Endodermal cell (in vitro differentiated cells): ENCODE measurements at regions not wholly inside any gene's neighbourhood (a gene's known extent, or its start where the extent isn't known, plus 50 kb on each side); places are given as distances from the start of the nearest gene placed in this dataset.
A peak's percentile ranks its signal among the peaks of the same experiment; 100 is the strongest.

Experiments used
- DNase-seq: peaks from one replicate; pipeline ENCODE4 v3.0.0-alpha.2; 2017
- H3K27ac ChIP-seq: 2 replicates; pipeline ENCODE4 v1.5.1; 2013; ENCODE audit warnings: mild to moderate bottlenecking, low read depth, low read length, moderate library complexity
- H3K27me3 ChIP-seq: 2 replicates; pipeline ENCODE4 v1.6.1; 2013; ENCODE audit warnings: mild to moderate bottlenecking, low read length, moderate library complexity; ENCODE audit not compliant: insufficient read depth, control insufficient read depth, poor library complexity, severe bottlenecking
- H3K36me3 ChIP-seq: 2 replicates; pipeline ENCODE4 v1.7.0; 2013; ENCODE audit warnings: mild to moderate bottlenecking, low read length, moderate library complexity; ENCODE audit not compliant: control insufficient read depth, insufficient read depth
- H3K4me1 ChIP-seq: one replicate; pipeline ENCODE4 v1.7.0; 2013; ENCODE audit warnings: low read length; ENCODE audit not compliant: control insufficient read depth, insufficient read depth
- H3K4me3 ChIP-seq: 2 replicates; pipeline ENCODE4 v1.5.1; 2013; ENCODE audit warnings: mild to moderate bottlenecking, low read length, moderate library complexity
- H3K9ac ChIP-seq: 2 replicates; pipeline ENCODE4 v1.6.1; 2013; ENCODE audit warnings: mild to moderate bottlenecking, low read length, moderate library complexity; ENCODE audit not compliant: poor library complexity, severe bottlenecking; ENCODE audit errors: extremely low read depth
- H3K9me3 ChIP-seq: 2 replicates; pipeline ENCODE4 v1.6.1; 2013; ENCODE audit warnings: mild to moderate bottlenecking, low read length, moderate library complexity; ENCODE audit not compliant: control insufficient read depth
- H3K27ac Mint-ChIP-seq: 2 replicates; pipeline ENCODE4 v1.8.0; 2020; ENCODE audit warnings: mixed read lengths
- H3K27me3 Mint-ChIP-seq: 2 replicates; pipeline ENCODE4 v1.8.0; 2021; ENCODE audit warnings: mild to moderate bottlenecking, mixed read lengths; ENCODE audit not compliant: insufficient read depth
- H3K36me3 Mint-ChIP-seq: 2 replicates; pipeline ENCODE4 v1.8.0; 2020; ENCODE audit warnings: low read depth, mixed read lengths
- H3K4me1 Mint-ChIP-seq: 2 replicates; pipeline ENCODE4 v1.8.0; 2020; ENCODE audit warnings: mixed read lengths
- H3K4me3 Mint-ChIP-seq: 2 replicates; pipeline ENCODE4 v1.8.0; 2020; ENCODE audit warnings: mild to moderate bottlenecking, moderate library complexity, mixed read lengths
- H3K9me3 Mint-ChIP-seq: 2 replicates; pipeline ENCODE4 v1.8.0; 2020; ENCODE audit warnings: mild to moderate bottlenecking, mixed read lengths
- WGBS, 2 experiments: methylation state at CpG; one replicate each; pipeline versions ENCODE4 v1.1.5 to v1.1.7; 2013; ENCODE audit warnings: missing lambda C conversion rate in 2 of 2, mixed read lengths in 1 of 2; ENCODE audit not compliant: insufficient coverage in 1 of 2, insufficient read length in 1 of 2; 5-methylcytosine and 5-hydroxymethylcytosine counted together
- TF ChIP-seq, protein P1 (sequence below): fragments of 200-600 bp; sonication (generic); conservative IDR thresholded peaks from 2 replicates; pipeline ENCODE4 v1.5.0; 2021; ENCODE audit warnings: antibody characterized with exemption, mild to moderate bottlenecking

DNA sequence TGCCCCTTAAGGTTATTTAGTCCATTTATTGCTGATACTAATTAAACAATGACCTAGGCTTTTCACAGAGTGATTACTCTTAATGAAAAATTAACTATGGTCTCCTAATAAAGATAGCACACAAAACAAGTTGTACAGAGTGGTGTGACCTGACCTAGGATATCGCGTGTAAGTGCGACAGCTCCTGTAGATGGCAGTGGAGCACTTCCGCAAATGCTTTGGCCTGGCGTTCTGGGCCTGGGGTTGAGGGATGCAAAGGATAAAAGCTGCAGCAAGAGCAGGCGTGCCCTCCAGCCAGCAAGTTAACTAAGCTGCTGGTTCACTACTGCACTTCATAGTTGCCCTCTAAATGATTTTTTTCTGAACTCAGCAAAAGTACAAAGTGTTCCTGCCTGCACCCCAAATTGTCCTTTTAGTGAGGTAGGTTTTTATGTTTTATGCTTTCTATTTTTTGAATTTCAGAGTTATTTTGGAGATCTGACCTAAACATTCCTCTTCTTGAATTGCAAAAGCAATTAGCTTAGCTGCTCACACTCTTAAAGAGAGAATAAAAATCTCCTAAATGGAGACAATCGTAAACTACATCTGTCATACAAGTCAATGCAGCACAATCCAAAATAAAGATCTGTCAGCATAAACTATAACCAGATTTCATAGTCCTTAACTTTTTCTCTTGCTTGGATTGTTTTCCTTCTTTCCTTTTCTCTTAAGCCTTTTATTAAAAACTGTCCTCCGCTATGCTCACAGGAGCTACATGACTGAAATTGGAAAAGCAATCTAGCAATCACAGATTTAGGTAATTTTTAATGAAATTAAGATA, 379.6 kb downstream of the LRIG3 start:
- peak; percentile 96 for DNase-seq
- Mint-ChIP-seq H3K4me3 (no peak overlapping the region), H3K4me1 (peaks cover 35% of the 10 kb centered on the region), H3K36me3 (no peaks in the 10 kb centered on the region), H3K27me3 (no peaks in the 10 kb centered on the region), H3K27ac (no peak overlapping the region), H3K9me3 (no peaks in the 10 kb centered on the region)
- 16 to 26% methylated on average over 7 to 8 of the region's 8 CpGs for WGBS, 2 experiments
- Histone ChIP-seq H3K9me3 (no peaks in the 10 kb centered on the region), H3K4me1 (peaks cover 8% of the 10 kb centered on the region), H3K9ac (no peak overlapping the region), H3K4me3 (no peak overlapping the region), H3K36me3 (no peaks in the 10 kb centered on the region), H3K27me3 (no peaks in the 10 kb centered on the region), H3K27ac (no peak overlapping the region)
- TF ChIP-seq, protein P1, sequence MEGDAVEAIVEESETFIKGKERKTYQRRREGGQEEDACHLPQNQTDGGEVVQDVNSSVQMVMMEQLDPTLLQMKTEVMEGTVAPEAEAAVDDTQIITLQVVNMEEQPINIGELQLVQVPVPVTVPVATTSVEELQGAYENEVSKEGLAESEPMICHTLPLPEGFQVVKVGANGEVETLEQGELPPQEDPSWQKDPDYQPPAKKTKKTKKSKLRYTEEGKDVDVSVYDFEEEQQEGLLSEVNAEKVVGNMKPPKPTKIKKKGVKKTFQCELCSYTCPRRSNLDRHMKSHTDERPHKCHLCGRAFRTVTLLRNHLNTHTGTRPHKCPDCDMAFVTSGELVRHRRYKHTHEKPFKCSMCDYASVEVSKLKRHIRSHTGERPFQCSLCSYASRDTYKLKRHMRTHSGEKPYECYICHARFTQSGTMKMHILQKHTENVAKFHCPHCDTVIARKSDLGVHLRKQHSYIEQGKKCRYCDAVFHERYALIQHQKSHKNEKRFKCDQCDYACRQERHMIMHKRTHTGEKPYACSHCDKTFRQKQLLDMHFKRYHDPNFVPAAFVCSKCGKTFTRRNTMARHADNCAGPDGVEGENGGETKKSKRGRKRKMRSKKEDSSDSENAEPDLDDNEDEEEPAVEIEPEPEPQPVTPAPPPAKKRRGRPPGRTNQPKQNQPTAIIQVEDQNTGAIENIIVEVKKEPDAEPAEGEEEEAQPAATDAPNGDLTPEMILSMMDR = peak; percentile 95

GRCh38 chr12:58541300-58541690, 379.0 kb downstream of the LRIG3 start:
- no peaks in the 10 kb centered on the region for H3K36me3 ChIP-seq
- H3K27me3 ChIP-seq = no peaks in the 10 kb centered on the region
- Mint-ChIP-seq H3K9me3 (no peaks in the 10 kb centered on the region), H3K36me3 (no peaks in the 10 kb centered on the region), H3K4me3 (no peak overlapping the region), H3K27me3 (no peaks in the 10 kb centered on the region), H3K4me1 (peaks cover 35% of the 10 kb centered on the region), H3K27ac (no peak overlapping the region)
- H3K9ac ChIP-seq = no peak overlapping the region
- TF ChIP-seq, protein P1 = no peak
- DNase-seq = no peak
- no peak overlapping the region for H3K27ac ChIP-seq
- WGBS, 2 experiments = 86 to 100% methylated on average over 1 to 3 of the region's 3 CpGs
- peaks cover 8% of the 10 kb centered on the region for H3K4me1 ChIP-seq
- H3K4me3 ChIP-seq = no peak overlapping the region
- no peaks in the 10 kb centered on the region for H3K9me3 ChIP-seq

DNA sequence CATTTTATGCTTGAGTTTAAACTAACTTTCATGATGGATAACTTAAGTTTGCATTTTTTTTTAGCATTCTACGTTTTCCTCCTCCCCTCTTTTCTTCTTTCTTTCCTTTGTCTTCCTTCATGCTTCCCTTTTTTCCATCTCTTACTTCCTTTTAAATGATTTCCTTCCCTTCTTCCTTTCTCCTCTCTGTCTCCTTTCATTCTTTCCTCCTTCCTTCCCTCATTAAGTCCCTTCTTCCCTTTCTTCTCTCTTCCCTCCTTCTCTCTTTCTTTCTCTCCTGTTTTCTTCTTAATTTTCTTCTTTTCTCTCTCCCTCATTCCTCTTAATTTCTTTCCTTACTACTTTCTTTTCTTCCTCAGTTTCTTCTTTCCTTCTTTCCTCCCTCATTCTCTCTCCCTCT, 376.0 kb downstream of the LRIG3 start:
- Histone ChIP-seq H3K27me3 (no peaks in the 10 kb centered on the region), H3K4me1 (peaks cover 8% of the 10 kb centered on the region), H3K9ac (no peak overlapping the region), H3K27ac (no peak overlapping the region), H3K36me3 (no peaks in the 10 kb centered on the region), H3K4me3 (no peak overlapping the region), H3K9me3 (no peaks in the 10 kb centered on the region)
- DNase-seq = no peak
- H3K4me3 Mint-ChIP-seq = no peak overlapping the region
- peak overlapping the region; percentile 64 for H3K27ac Mint-ChIP-seq
- H3K9me3 Mint-ChIP-seq = no peaks in the 10 kb centered on the region
- H3K27me3 Mint-ChIP-seq = no peaks in the 10 kb centered on the region
- 74 to 83% methylated on average over 1 of the region's 1 CpG for WGBS, 2 experiments
- no peaks in the 10 kb centered on the region for H3K36me3 Mint-ChIP-seq
- H3K4me1 Mint-ChIP-seq = peaks cover 41% of the 10 kb centered on the region
- TF ChIP-seq, protein P1 = no peak
